H9 (cell line): ENCODE measurements at regions not wholly inside any gene's neighbourhood (a gene's known extent, or its start where the extent isn't known, plus 50 kb on each side); places are given as distances from the start of the nearest gene placed in this dataset.
"Not testable (repeated sequence)": the region's sequence is repeated elsewhere in the genome, so short reads cannot be mapped to it uniquely, and the experiment has no call there.

Experiments
- DNase-seq: peaks from one replicate; pipeline ENCODE4 v3.0.0-alpha.2; 2017
- H2AFZ ChIP-seq: one replicate; pipeline ENCODE4 v1.6.1; 2013; ENCODE audit warnings: mild to moderate bottlenecking, low read length, control low read depth, moderate library complexity
- H2AK5ac ChIP-seq: 2 replicates; pipeline ENCODE4 v1.6.1; 2013; ENCODE audit warnings: low read length, control low read depth, mixed read lengths; ENCODE audit not compliant: insufficient read length
- H2BK120ac ChIP-seq: one replicate; pipeline ENCODE4 v1.6.1; 2013; ENCODE audit warnings: low read depth, mild to moderate bottlenecking, low read length, control low read depth, inconsistent platforms; ENCODE audit not compliant: poor library complexity, severe bottlenecking
- H2BK12ac ChIP-seq: 2 replicates; pipeline ENCODE4 v1.6.1; 2013; ENCODE audit warnings: low read length, control low read depth, mixed read lengths, low read depth; ENCODE audit not compliant: insufficient read length
- H2BK15ac ChIP-seq: 2 replicates; pipeline ENCODE4 v1.6.1; 2013; ENCODE audit warnings: low read depth, low read length, control low read depth
- H2BK20ac ChIP-seq: one replicate; pipeline ENCODE4 v1.6.1; 2013; ENCODE audit warnings: low read depth, mild to moderate bottlenecking, low read length, control low read depth, inconsistent platforms; ENCODE audit not compliant: poor library complexity, severe bottlenecking
- H2BK5ac ChIP-seq: 2 replicates; pipeline ENCODE4 v1.6.1; 2013; ENCODE audit warnings: low read length, control low read depth, mixed read lengths; ENCODE audit not compliant: insufficient read length
- H3K14ac ChIP-seq: 2 replicates; pipeline ENCODE4 v1.6.1; 2013; ENCODE audit warnings: low read length, control low read depth; ENCODE audit not compliant: insufficient read depth
- H3K18ac ChIP-seq: 2 replicates; pipeline ENCODE4 v1.6.1; 2013; ENCODE audit warnings: low read depth, mild to moderate bottlenecking, mixed read lengths, low read length, control low read depth; ENCODE audit not compliant: insufficient read length
- H3K23ac ChIP-seq: 2 replicates; pipeline ENCODE4 v1.6.1; 2013; ENCODE audit warnings: low read length, control low read depth, mixed read lengths, low read depth; ENCODE audit not compliant: insufficient read length
- H3K23me2 ChIP-seq: 2 replicates; pipeline ENCODE4 v1.6.1; 2013; ENCODE audit warnings: low read depth, mild to moderate bottlenecking, mixed read lengths, low read length, control low read depth; ENCODE audit not compliant: insufficient read length, poor library complexity, severe bottlenecking
- H3K27ac ChIP-seq: 2 replicates; pipeline ENCODE4 v1.5.1; 2013; ENCODE audit warnings: low read length, control low read depth, mixed read lengths, low read depth; ENCODE audit not compliant: insufficient read length
- H3K27me3 ChIP-seq: 2 replicates; pipeline ENCODE4 v1.6.1; 2013; ENCODE audit warnings: low read length, control low read depth, inconsistent platforms; ENCODE audit not compliant: insufficient read depth
- H3K4ac ChIP-seq: 2 replicates; pipeline ENCODE4 v1.6.1; 2013; ENCODE audit warnings: low read depth, mild to moderate bottlenecking, control low read depth, inconsistent platforms, low read length, moderate library complexity
- H3K4me1 ChIP-seq: 2 replicates; pipeline ENCODE4 v1.6.1; 2013; ENCODE audit warnings: low read length, control low read depth, inconsistent platforms; ENCODE audit not compliant: insufficient read depth
- H3K4me2 ChIP-seq: 2 replicates; pipeline ENCODE4 v1.6.1; 2013; ENCODE audit warnings: low read length, control low read depth, mixed read lengths; ENCODE audit not compliant: insufficient read length, insufficient read depth
- H3K56ac ChIP-seq: 2 replicates; pipeline ENCODE4 v1.6.1; 2013; ENCODE audit warnings: low read depth, mild to moderate bottlenecking, mixed read lengths, low read length, control low read depth; ENCODE audit not compliant: insufficient read length
- H3K79me1 ChIP-seq: 2 replicates; pipeline ENCODE4 v1.6.1; 2013; ENCODE audit warnings: low read depth, mild to moderate bottlenecking, moderate library complexity, low read length, control low read depth, inconsistent platforms; ENCODE audit not compliant: insufficient read depth, poor library complexity, severe bottlenecking
- H3K79me2 ChIP-seq: 2 replicates; pipeline ENCODE4 v1.6.1; 2013; ENCODE audit warnings: low read length, control low read depth, inconsistent platforms; ENCODE audit not compliant: insufficient read depth
- H3K9ac ChIP-seq: 2 replicates; pipeline ENCODE4 v1.6.1; 2013; ENCODE audit warnings: low read length, control low read depth, mixed read lengths; ENCODE audit not compliant: insufficient read length; ENCODE audit errors: extremely low read depth
- H3K9me3 ChIP-seq: one replicate; pipeline ENCODE4 v1.6.1; 2013; ENCODE audit warnings: low read depth, low read length, inconsistent platforms; ENCODE audit not compliant: control insufficient read depth
- H3T11ph ChIP-seq: one replicate; pipeline ENCODE4 v1.6.1; 2013; ENCODE audit warnings: mild to moderate bottlenecking, low read length, control low read depth, inconsistent platforms
- H4K20me1 ChIP-seq: one replicate; pipeline ENCODE4 v1.6.1; 2013; ENCODE audit not compliant: control insufficient read depth, insufficient read length, insufficient read depth
- H4K5ac ChIP-seq: 2 replicates; pipeline ENCODE4 v1.6.1; 2013; ENCODE audit warnings: low read depth, mild to moderate bottlenecking, mixed read lengths, low read length, control low read depth; ENCODE audit not compliant: insufficient read length
- H4K8ac ChIP-seq: replicated peaks from 2 replicates; pipeline ENCODE4 v1.6.1; 2013; ENCODE audit warnings: low read length, control low read depth, mixed read lengths, low read depth; ENCODE audit not compliant: insufficient read length
- H4K91ac ChIP-seq: 2 replicates; pipeline ENCODE4 v1.6.1; 2013; ENCODE audit warnings: low read depth, mild to moderate bottlenecking, moderate library complexity, mixed read lengths, low read length, control low read depth; ENCODE audit not compliant: insufficient read length
- H3K27ac Mint-ChIP-seq, 3 experiments: 2 replicates in 2 of 3; 3 replicates in 1 of 3; pipeline ENCODE4 v1.8.0; 2020 to 2021; ENCODE audit warnings: mixed read lengths in 3 of 3, mild to moderate bottlenecking in 1 of 3, moderate library complexity in 1 of 3
- H3K27me3 Mint-ChIP-seq: 2 replicates; pipeline ENCODE4 v1.8.0; 2021; ENCODE audit warnings: low read depth, mild to moderate bottlenecking, moderate library complexity, mixed read lengths
- H3K36me3 Mint-ChIP-seq, 3 experiments: 2 replicates in 2 of 3; 3 replicates in 1 of 3; pipeline ENCODE4 v1.8.0; 2020 to 2021; ENCODE audit warnings: low read depth in 3 of 3, mixed read lengths in 3 of 3; ENCODE audit not compliant: insufficient read depth in 1 of 3
- H3K4me1 Mint-ChIP-seq, 2 experiments: 2 replicates each; pipeline ENCODE4 v1.8.0; 2020; ENCODE audit warnings: mixed read lengths in 2 of 2
- H3K4me3 Mint-ChIP-seq, 2 experiments: 2 replicates in 1 of 2; 3 replicates in 1 of 2; pipeline ENCODE4 v1.8.0; 2020 to 2021; ENCODE audit warnings: mild to moderate bottlenecking in 2 of 2, mixed read lengths in 2 of 2, moderate library complexity in 1 of 2
- H3K9me3 Mint-ChIP-seq, 2 experiments: 2 replicates in 1 of 2; 3 replicates in 1 of 2; pipeline ENCODE4 v1.8.0; 2020; ENCODE audit warnings: mild to moderate bottlenecking in 2 of 2, mixed read lengths in 2 of 2, moderate library complexity in 1 of 2
- CTCF ChIP-seq: fragments of 200-600 bp; sonication (generic); conservative IDR thresholded peaks from 3 replicates; pipeline ENCODE4 v1.8.0; 2021; ENCODE audit warnings: antibody characterized with exemption, mild to moderate bottlenecking
- WGBS: extraction: QIAGEN DNeasy Blood & Tissue Kit; methylation state at CpG from one replicate; pipeline ENCODE4 v1.1.7; 2013; ENCODE audit warnings: missing lambda C conversion rate, low lambda C conversion rate, mixed read lengths; ENCODE audit not compliant: insufficient read length; ENCODE audit errors: extremely low coverage; 5-methylcytosine and 5-hydroxymethylcytosine counted together

- no peaks in the 10 kb centered on the region for H3K4me1 ChIP-seq
- H3K23ac ChIP-seq: no peak overlapping the region
- H3K79me2 ChIP-seq: no peaks in the 10 kb centered on the region
- Mint-ChIP-seq H3K4me3 (no peak overlapping the region), H3K4me1 (peaks cover 2 to 3% of the 10 kb centered on the region in 2 experiments; a peak in 2 of 4 replicates), H3K9me3 (peaks cover 18 to 32% of the 10 kb centered on the region in 2 experiments; a peak in 4 of 5 replicates), H3K27me3 (no peaks in the 10 kb centered on the region), H3K27ac (peak overlapping the region in 1 of 3 experiments; percentile 88; a peak in 2 of 7 replicates), H3K36me3 (peaks cover 3 to 35% (median 14%) of the 10 kb centered on the region in 3 experiments)
- no peak overlapping the region for H4K5ac ChIP-seq
- no peaks in the 10 kb centered on the region for H3K9me3 ChIP-seq
- H2BK15ac ChIP-seq: no peak overlapping the region
- no peak overlapping the region for H3T11ph ChIP-seq
- no peak overlapping the region for H4K8ac ChIP-seq
- WGBS: no CpG with 5 or more reads among the region's 7 CpGs
- no peak for DNase-seq
- no peaks in the 10 kb centered on the region for H3K23me2 ChIP-seq
- H2AK5ac ChIP-seq: no peak overlapping the region
- no peak overlapping the region for H3K56ac ChIP-seq
- no peak overlapping the region for H2BK120ac ChIP-seq
- no peak overlapping the region for H3K9ac ChIP-seq
- no peak overlapping the region for H4K91ac ChIP-seq
- no peak overlapping the region for H2BK5ac ChIP-seq
- no peaks in the 10 kb centered on the region for H4K20me1 ChIP-seq
- no peak overlapping the region for H2AFZ ChIP-seq
- peak; percentile 52; the same call in 2 of the 3 replicates for TF ChIP-seq CTCF
- H3K79me1 ChIP-seq: no peaks in the 10 kb centered on the region
- H3K14ac ChIP-seq: no peak overlapping the region
- H3K4me2 ChIP-seq: no peak overlapping the region
- H3K4ac ChIP-seq: no peak overlapping the region
- H2BK12ac ChIP-seq: no peak overlapping the region
- H3K18ac ChIP-seq: no peak overlapping the region
- H3K27me3 ChIP-seq: no peaks in the 10 kb centered on the region
- no peak overlapping the region for H2BK20ac ChIP-seq
- H3K27ac ChIP-seq: no peak overlapping the region
Measured at GRCh38 chr16:26464576-26465266, 602.0 kb upstream of the C16orf82 start.

GRCh38 chr16:26474405-26474804, 592.3 kb upstream of the C16orf82 start:
- not testable (repeated sequence) for H2AK5ac ChIP-seq, H3K4ac ChIP-seq, H3K23ac ChIP-seq, H3K27me3 Mint-ChIP-seq, H3K79me1 ChIP-seq, H4K8ac ChIP-seq, H3K4me2 ChIP-seq, H3K4me3 Mint-ChIP-seq, H2AFZ ChIP-seq, H2BK12ac ChIP-seq, H4K20me1 ChIP-seq, H2BK120ac ChIP-seq, H3T11ph ChIP-seq, H3K14ac ChIP-seq, H4K5ac ChIP-seq, H3K4me1 ChIP-seq, H3K56ac ChIP-seq, H3K27ac ChIP-seq, H3K9me3 ChIP-seq, H3K79me2 ChIP-seq, H3K18ac ChIP-seq, DNase-seq, H2BK20ac ChIP-seq, H2BK15ac ChIP-seq, H3K27me3 ChIP-seq, H3K9ac ChIP-seq, H4K91ac ChIP-seq, H2BK5ac ChIP-seq, H3K23me2 ChIP-seq
- Mint-ChIP-seq H3K9me3 (peaks cover 36 to 44% of the 10 kb centered on the region in 2 experiments), H3K36me3 (peaks cover 8 to 44% (median 27%) of the 10 kb centered on the region in 3 experiments), H3K4me1 (peaks cover 25 to 27% of the 10 kb centered on the region in 2 experiments), H3K27ac (peak overlapping the region in 1 of 3 experiments; percentile 49; a peak in 1 of 7 replicates)
- WGBS: no CpG with 5 or more reads among the region's 10 CpGs
